K562 (cell line): ENCODE measurements at regions not wholly inside any gene's neighbourhood (a gene's known extent, or its start where the extent isn't known, plus 50 kb on each side); places are given as distances from the start of the nearest gene placed in this dataset.

Source experiments
- ATAC-seq: fragments of 200-7000 bp; cut with Tn5 transposase; 3 replicates; pipeline ENCODE4 v1.9.1; 2020; ENCODE audit warnings: moderate library complexity
- BruUV-seq: library from RNA; stranded (reverse); fragments of 400-500 nt; replicated peaks from 2 replicates; lab custom pipeline; 2021; lab: Mats Ljungman, UMichigan
- CTCF ChIA-PET: fragments of 300-600 bp; formaldehyde crosslinking; extraction: SDS; loops from one replicate; lab custom pipeline; 2021; ENCODE audit warnings: low intra/inter-chr PET ratio; lab: Yijun Ruan, JAX
- POLR2A ChIA-PET: fragments of 300-600, 350-650 bp; sonication (Branson Sonifier 250); formaldehyde crosslinking; extraction: SDS; loops from one replicate; lab custom pipeline; 2021; ENCODE audit warnings: antibody characterized with exemption, inconsistent platforms; lab: Yijun Ruan, JAX
- DNase-seq, 4 experiments: peaks; one replicate each; pipeline versions ENCODE4 v3.0.0 to v3.0.0-alpha.2; 2011 to 2018; ENCODE audit warnings: low spot score in 3 of 4, mixed read lengths in 3 of 4; ENCODE audit errors: extremely low read depth in 1 of 4
- FAIRE-seq: peaks from 2 replicates; lab custom pipeline; 2011; peaks lifted over from hg19 to GRCh38; lab: Jason Lieb, UNC
- H2AFZ ChIP-seq: 2 replicates; pipeline ENCODE4 v1.6.0; 2011; ENCODE audit warnings: low read depth, low read length, control low read depth, inconsistent platforms
- H3K27ac ChIP-seq: fragments of 200-600 bp; 3 replicates; pipeline ENCODE4 v1.8.0; 2011; ENCODE audit warnings: low read depth, mild to moderate bottlenecking, control low read depth, inconsistent platforms, low read length, moderate library complexity, mixed read lengths; ENCODE audit errors: extremely low read depth
- H3K27me3 ChIP-seq, 2 experiments: fragments of 300-600 bp in 1 of 2; 2 replicates in 1 of 2; 3 replicates in 1 of 2; pipeline versions ENCODE4 v1.6.0 to v1.8.0; 2011; ENCODE audit warnings: inconsistent platforms in 2 of 2, low read length in 2 of 2, mild to moderate bottlenecking in 1 of 2, mixed read lengths in 1 of 2, moderate library complexity in 1 of 2; ENCODE audit not compliant: control insufficient read depth in 2 of 2, insufficient read depth in 2 of 2
- H3K36me3 ChIP-seq: fragments of 300-600 bp; 3 replicates; pipeline ENCODE4 v1.8.0; 2011; ENCODE audit warnings: mild to moderate bottlenecking, low read length, inconsistent platforms; ENCODE audit not compliant: control insufficient read depth, insufficient read depth
- H3K4me1 ChIP-seq, 2 experiments: fragments of 200-600 bp in 1 of 2; replicated peaks in 1 of 2; 2 replicates in 1 of 2; 3 replicates in 1 of 2; pipeline versions ENCODE4 v1.5.1 to v1.8.0; 2011; ENCODE audit warnings: inconsistent platforms in 2 of 2, low read length in 2 of 2, mild to moderate bottlenecking in 1 of 2, mixed read lengths in 1 of 2, moderate library complexity in 1 of 2; ENCODE audit not compliant: control insufficient read depth in 2 of 2, insufficient read depth in 2 of 2
- H3K4me2 ChIP-seq: 2 replicates; pipeline ENCODE4 v1.6.1; 2011; ENCODE audit warnings: low read length, control low read depth, inconsistent platforms, mixed read lengths; ENCODE audit not compliant: insufficient read depth
- H3K4me3 ChIP-seq: fragments of 200-600 bp; sonication (generic), shearing (Covaris generic); 2 replicates; pipeline ENCODE4 v1.5.1; 2016; ENCODE audit warnings: control low read depth, inconsistent platforms
- H3K79me2 ChIP-seq: fragments of 200-600 bp; 3 replicates; pipeline ENCODE4 v1.8.0; 2011; ENCODE audit warnings: low read length, inconsistent platforms; ENCODE audit not compliant: control insufficient read depth, insufficient read depth
- H3K9ac ChIP-seq, 2 experiments: 2 replicates each; pipeline versions ENCODE4 v1.6.0 to v1.6.1; 2011; ENCODE audit warnings: low read depth in 2 of 2, low read length in 2 of 2, control low read depth in 1 of 2, inconsistent platforms in 1 of 2, mild to moderate bottlenecking in 1 of 2, mixed read lengths in 1 of 2; ENCODE audit not compliant: insufficient read depth in 1 of 2
- H3K9me1 ChIP-seq: one replicate; pipeline ENCODE4 v1.6.0; 2011; ENCODE audit warnings: inconsistent platforms, mild to moderate bottlenecking, low read length, moderate library complexity; ENCODE audit not compliant: control insufficient read depth, insufficient read depth
- H3K9me3 ChIP-seq: replicated peaks from 2 replicates; pipeline ENCODE4 v1.5.1; 2011; ENCODE audit warnings: low read depth, low read length, inconsistent platforms; ENCODE audit not compliant: control insufficient read depth, insufficient read depth
- H4K20me1 ChIP-seq: replicated peaks from 2 replicates; pipeline ENCODE4 v1.6.1; 2011; ENCODE audit warnings: low read length, inconsistent platforms, mixed read lengths; ENCODE audit not compliant: control insufficient read depth, insufficient read depth
- E2F3 ChIP-seq: fragments of 250-450 bp; sonication (Bioruptor Pico); IDR thresholded peaks from 2 replicates; pipeline ENCODE4 v1.4.0; 2020; ENCODE audit warnings: mild to moderate bottlenecking
- FUS ChIP-seq: fragments of 200-400 bp; formaldehyde crosslinking; optimal IDR thresholded peaks from 2 replicates; pipeline ENCODE3; 2017; ENCODE audit warnings: low read depth, low read length
- HMG20A ChIP-seq: fragments of 450-650 bp; formaldehyde crosslinking; conservative IDR thresholded peaks from 2 replicates; pipeline ENCODE4 v1.4.0; 2020; ENCODE audit warnings: mild to moderate bottlenecking, mixed read lengths
- KLF6 ChIP-seq: fragments of 250-450 bp; sonication (Bioruptor Pico); IDR thresholded peaks from 2 replicates; pipeline ENCODE4 v1.4.0; 2020; ENCODE audit warnings: mild to moderate bottlenecking, moderate library complexity, borderline replicate concordance
- MAZ ChIP-seq, 2 experiments: fragments of 450-650 bp in 1 of 2; sonication (generic) in 1 of 2; formaldehyde crosslinking; IDR thresholded peaks in 1 of 2; conservative IDR thresholded peaks in 1 of 2; 2 replicates each; pipeline versions ENCODE4 v1.4.0 to v1.5.0; 2020; ENCODE audit warnings: mild to moderate bottlenecking in 1 of 2, missing genetic modification reagents in 1 of 2
- MCM5 ChIP-seq: fragments of 450-650 bp; IDR thresholded peaks from 2 replicates; pipeline ENCODE4 v1.6.1; 2016; ENCODE audit warnings: low read depth
- ZBTB17 ChIP-seq: fragments of 450-650 bp; formaldehyde crosslinking; IDR thresholded peaks from 2 replicates; pipeline ENCODE4 v1.4.0; 2020; ENCODE audit warnings: mild to moderate bottlenecking
- ZEB2 ChIP-seq: fragments of 450-650 bp; IDR thresholded peaks from 2 replicates; pipeline ENCODE4 v1.6.1; 2016
- ZNF41 ChIP-seq: fragments of 250-450 bp; sonication (Bioruptor Pico); conservative IDR thresholded peaks from 2 replicates; pipeline ENCODE4 v1.4.0; 2020; ENCODE audit warnings: mild to moderate bottlenecking
- ZNF699 ChIP-seq: fragments of 250-450 bp; sonication (Bioruptor Pico); IDR thresholded peaks from 2 replicates; pipeline ENCODE4 v1.8.0; 2021; ENCODE audit warnings: mild to moderate bottlenecking, moderate library complexity; ENCODE audit not compliant: insufficient replicate concordance
- WGBS: fragments of 100-300 bp; shearing (Covaris generic); methylation state at CpG from one replicate; pipeline ENCODE4 v1.1.6; 2016; ENCODE audit warnings: low coverage, mixed read lengths; ENCODE audit not compliant: insufficient coverage; ENCODE audit errors: missing lambda C conversion rate; 5-methylcytosine and 5-hydroxymethylcytosine counted together
- in situ Hi-C: fragments of 300-500 bp; cut with MboI; formaldehyde crosslinking; loops from 4 replicates; pipeline ENCODE4 v1.15.0; 2018; ENCODE audit warnings: inconsistent platforms, mixed read lengths
- intact Hi-C: fragments of 100-400 bp; cut with micrococcal nuclease; formaldehyde crosslinking; loops from 2 replicates; pipeline ENCODE4 v1.14.2; 2022
- TF ChIP-seq, protein P1 (sequence below): fragments of 250-450 bp; sonication (Bioruptor Pico); IDR thresholded peaks from 2 replicates; pipeline ENCODE4 v1.5.0; 2021; ENCODE audit warnings: mild to moderate bottlenecking, moderate library complexity

GRCh38 chr1:56187405-56187804, 392.0 kb downstream of the PLPP3 start:
- no peaks in the 10 kb centered on the region for H3K27me3 ChIP-seq
- no TSS peak for BruUV-seq
- ChIA-PET CTCF (no interaction called here), POLR2A (no interaction called here)
- DNase-seq (no peak), FAIRE-seq (no peak), ATAC-seq (no peak)
- no peaks in the 10 kb centered on the region for H3K9me1 ChIP-seq
- H3K9ac ChIP-seq, result no peak overlapping the region
- no peak overlapping the region for H3K4me3 ChIP-seq
- intact Hi-C loops, result no loop called here
- no peak overlapping the region for H2AFZ ChIP-seq
- H3K36me3 ChIP-seq, result no peaks in the 10 kb centered on the region
- no peaks in the 10 kb centered on the region for H3K79me2 ChIP-seq
- no peak overlapping the region for H3K4me2 ChIP-seq
- in situ Hi-C loops, result no loop called here
- H3K27ac ChIP-seq, result no peak overlapping the region
- no peaks in the 10 kb centered on the region for H3K9me3 ChIP-seq
- 0% methylated on average over 1 of the region's 1 CpG for WGBS
- no peaks in the 10 kb centered on the region for H3K4me1 ChIP-seq
- no peaks in the 10 kb centered on the region for H4K20me1 ChIP-seq
- TF ChIP-seq ZBTB17 (CRISPR knock-in tag) (no peak), ZNF699 (CRISPR knock-in tag) (no peak), MAZ (CRISPR knock-in tag; conservative IDR thresholded peaks at IDR 0.05 in 1 of 2, IDR thresholded peaks at IDR 0.05 in 1 of 2) (no peak), HMG20A (CRISPR knock-in tag) (no peak), E2F3 (CRISPR knock-in tag) (no peak), ZNF41 (CRISPR knock-in tag) (no peak), MCM5 (no peak), ZEB2 (no peak), FUS (no peak), KLF6 (CRISPR knock-in tag) (no peak)
- TF ChIP-seq, protein P1, sequence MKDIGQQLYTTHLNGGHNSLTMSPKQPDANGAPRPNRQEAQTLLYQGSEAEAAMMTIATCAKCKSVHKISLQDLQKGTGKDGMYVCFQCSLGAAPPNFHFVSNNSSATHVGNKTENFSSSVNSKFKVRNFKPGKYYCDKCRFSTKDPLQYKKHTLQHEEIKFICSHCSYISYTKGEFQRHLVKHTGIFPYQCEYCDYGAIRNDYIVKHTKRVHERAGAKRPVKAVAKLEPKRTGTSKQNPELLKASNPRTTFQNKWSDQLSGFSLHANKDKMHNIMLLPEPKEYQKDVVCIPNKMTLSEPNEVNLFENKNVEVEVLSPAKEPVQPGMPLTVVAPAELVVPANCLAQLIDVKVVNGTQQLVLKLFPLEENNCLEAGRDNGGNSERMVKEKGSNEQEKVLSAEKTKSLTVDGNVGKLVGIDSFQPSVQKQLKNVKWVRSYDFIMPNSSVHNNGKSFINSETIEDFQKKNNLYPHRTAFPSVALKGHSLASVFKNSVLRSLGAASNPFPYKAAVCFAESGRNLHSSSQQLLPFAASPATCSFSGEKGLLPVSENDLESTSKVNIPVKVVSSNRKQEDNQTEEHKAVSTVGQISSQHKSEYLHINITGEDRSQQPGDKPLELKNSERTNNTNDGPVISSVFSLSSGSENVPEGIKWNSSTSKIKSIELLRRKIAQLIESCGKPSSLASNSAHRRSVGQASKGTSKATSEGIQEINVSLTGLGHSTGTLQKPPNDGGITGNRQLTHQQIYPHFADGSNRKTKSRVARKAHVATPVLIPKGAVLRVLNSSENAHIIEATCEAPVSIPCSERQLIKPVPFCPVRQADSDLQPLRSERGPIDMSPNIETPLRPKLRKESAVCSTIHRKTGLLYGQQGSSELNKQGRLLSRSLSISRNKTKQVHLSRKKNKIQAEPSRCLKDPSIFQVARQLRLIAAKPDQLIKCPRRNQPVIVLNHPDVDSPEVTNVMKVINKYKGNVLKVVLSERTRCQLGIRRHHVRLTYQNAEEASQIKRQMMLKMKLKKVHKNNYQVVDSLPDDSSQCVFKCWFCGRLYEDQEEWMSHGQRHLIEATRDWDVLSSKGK, result no peak
